ENCODE measurements at regions not wholly inside any gene's neighbourhood (a gene's known extent, or its start where the extent isn't known, plus 50 kb on each side); places are given as distances from the start of the nearest gene placed in this dataset.

DNA sequence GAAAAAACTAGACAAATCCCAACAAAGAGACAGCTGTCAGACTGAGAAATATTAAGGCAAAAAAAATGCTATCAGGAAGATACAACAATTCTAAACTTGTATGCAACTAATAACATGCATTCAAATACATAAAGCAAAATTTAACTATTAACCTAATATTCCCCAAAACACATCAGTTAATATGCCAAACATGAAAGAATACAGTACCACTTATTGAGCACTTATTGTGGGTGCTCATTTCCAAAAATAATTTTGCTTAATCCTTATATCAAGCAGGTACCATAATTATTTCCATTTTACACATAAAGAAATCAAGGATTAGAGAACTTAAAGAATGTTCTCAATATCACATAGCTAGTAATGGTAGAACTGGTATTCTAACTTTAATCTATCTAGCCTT, 67.7 kb upstream of the HMGXB4 start:
- Histone ChIP-seq H3K4ac (ENCODE audit: low read depth, low read length) (no peak overlapping the region), H3K23ac (ENCODE audit: low read depth, low read length) (no peak overlapping the region), H3K27ac (ENCODE audit: insufficient read depth, low read length) (no peak overlapping the region), H3K4me1 (ENCODE audit: control insufficient read depth, insufficient read depth, low read length) (no peaks in the 10 kb centered on the region), H3K27me3 (ENCODE audit: control insufficient read depth, insufficient read depth, low read length) (no peaks in the 10 kb centered on the region), H3K9me3 (ENCODE audit: control insufficient read depth, insufficient read depth, low read length) (peaks cover 2% of the 10 kb centered on the region; the same call in 1 of the 2 replicates), H3K4me2 (ENCODE audit: low read depth, low read length) (no peak overlapping the region), H3K79me1 (ENCODE audit: low read depth in 1 of 2, low read length in 2 of 2) (no peaks in the 10 kb centered on the region), H4K91ac (ENCODE audit: insufficient read depth, low read depth, low read length) (no peak overlapping the region), H4K8ac (ENCODE audit: low read depth in 2 of 2, low read length in 2 of 2) (no peak overlapping the region), H3K9me1 (ENCODE audit: insufficient read depth, low read length) (no peaks in the 10 kb centered on the region), H2BK5ac (ENCODE audit: low read depth, low read length, poor library complexity, severe bottlenecking) (no peak overlapping the region), H2AK9ac (replicated peaks; ENCODE audit: low read depth, low read length, poor library complexity) (no peak overlapping the region), H2AK5ac (ENCODE audit: low read depth, low read length) (no peak overlapping the region), H3K14ac (replicated peaks; ENCODE audit: low read depth, low read length) (no peak overlapping the region), H3K4me3 (ENCODE audit: insufficient read depth, low read depth, low read length) (no peak overlapping the region), H3K36me3 (ENCODE audit: control insufficient read depth, insufficient read depth, low read length) (no peaks in the 10 kb centered on the region), H2BK20ac (ENCODE audit: low read depth, low read length) (no peak overlapping the region), H4K5ac (ENCODE audit: low read depth, low read length) (no peak overlapping the region), H2BK120ac (ENCODE audit: low read depth, low read length) (no peak overlapping the region), H3K56ac (ENCODE audit: extremely low read depth, insufficient read depth, low read length) (no peak overlapping the region), H2BK15ac (ENCODE audit: low read depth, low read length) (no peak overlapping the region), H3K18ac (ENCODE audit: low read depth, low read length) (no peak overlapping the region), H4K20me1 (ENCODE audit: insufficient read depth, low read length) (no peaks in the 10 kb centered on the region), H3K9ac (ENCODE audit: low read depth, low read length) (no peak overlapping the region), H2AFZ (replicated peaks; ENCODE audit: low read length, poor library complexity) (no peak overlapping the region)
- no peak for DNase-seq
- ATAC-seq (ENCODE audit: low read depth): no peak
- in situ Hi-C loops (cut with MboI; ENCODE audit: low sequenced_read_pairs) (no loop called here), dilution Hi-C loops (cut with HindIII; ENCODE audit: low sequenced_read_pairs, unreplicated experiment) (no loop called here), intact Hi-C loops (cut with micrococcal nuclease) (no loop called here)
- CTCF ChIA-PET: interaction anchor here (0.7 kb wide), 1 partner anchor 1032 kb away, joined by 8 read pairs; no protein-coding TSS in a partner anchor
- no peak for TF ChIP-seq FOS (IDR thresholded peaks at IDR 0.05; ENCODE audit: low read depth, low read length)
- TF ChIP-seq SMC3 (IDR thresholded peaks at IDR 0.05; ENCODE audit: low read depth, low read length): no peak
- POLR2A ChIA-PET (ENCODE audit: unreplicated experiment): no interaction called here
- BruUV-seq (replicated peaks): no TSS peak
